Vagina (tissue), 2 donors: ENCODE measurements at regions not wholly inside any gene's neighbourhood (a gene's known extent, or its start where the extent isn't known, plus 50 kb on each side); places are given as distances from the start of the nearest gene placed in this dataset.

Source experiments
- DNase-seq, 2 donors: peaks; one replicate each; pipeline ENCODE4 v3.0.0-alpha.2; 2017; ENCODE audit errors: extremely low spot score in 2 of 2
- H3K27ac ChIP-seq: fragments of 200-600 bp; sonication (generic); one replicate; pipeline ENCODE4 v1.5.1; 2019
- H3K27me3 ChIP-seq: fragments of 200-600 bp; sonication (generic); one replicate; pipeline ENCODE4 v1.5.1; 2019
- H3K36me3 ChIP-seq, 2 donors: fragments of 200-600 bp; sonication (generic); one replicate each; pipeline ENCODE4 v1.5.1; 2017 to 2019
- H3K4me1 ChIP-seq: fragments of 200-600 bp; sonication (generic); one replicate; pipeline ENCODE4 v1.5.1; 2019
- H3K4me3 ChIP-seq, 2 donors: fragments of 200-600 bp; sonication (generic); 1 replicate in 1 of 2; 2 replicates in 1 of 2; pipeline ENCODE4 v1.5.1; 2016 to 2019
- H3K9me3 ChIP-seq: fragments of 200-600 bp; sonication (generic); one replicate; pipeline ENCODE4 v1.5.1; 2019
- POLR2A ChIP-seq, 2 donors: fragments of 450-650 bp; IDR thresholded peaks; one replicate each; pipeline ENCODE4 v1.6.1; 2017; ENCODE audit warnings: antibody characterized with exemption in 2 of 2, mild to moderate bottlenecking in 2 of 2, moderate library complexity in 2 of 2
- POLR2AphosphoS5 ChIP-seq, 2 donors: sonication (generic); formaldehyde crosslinking; IDR thresholded peaks; one replicate each; pipeline ENCODE4 v1.9.0; 2017; ENCODE audit warnings: antibody characterized with exemption in 2 of 2, mild to moderate bottlenecking in 2 of 2, low read depth in 1 of 2; ENCODE audit not compliant: insufficient read depth in 1 of 2
- intact Hi-C: fragments of 100-400 bp; cut with DNase I; formaldehyde crosslinking; loops from one replicate; pipeline ENCODE4 v1.15.1; 2023
- TF ChIP-seq, protein P1 (sequence below), 3 experiments: fragments of 450-650 bp in 2 of 3; fragments of 200-600 bp in 1 of 3; sonication (generic) in 1 of 3; IDR thresholded peaks; one replicate each; pipeline ENCODE4 v1.5.1; 2017 to 2019; ENCODE audit warnings: antibody characterized with exemption in 3 of 3, mild to moderate bottlenecking in 2 of 3, moderate library complexity in 2 of 3

DNA sequence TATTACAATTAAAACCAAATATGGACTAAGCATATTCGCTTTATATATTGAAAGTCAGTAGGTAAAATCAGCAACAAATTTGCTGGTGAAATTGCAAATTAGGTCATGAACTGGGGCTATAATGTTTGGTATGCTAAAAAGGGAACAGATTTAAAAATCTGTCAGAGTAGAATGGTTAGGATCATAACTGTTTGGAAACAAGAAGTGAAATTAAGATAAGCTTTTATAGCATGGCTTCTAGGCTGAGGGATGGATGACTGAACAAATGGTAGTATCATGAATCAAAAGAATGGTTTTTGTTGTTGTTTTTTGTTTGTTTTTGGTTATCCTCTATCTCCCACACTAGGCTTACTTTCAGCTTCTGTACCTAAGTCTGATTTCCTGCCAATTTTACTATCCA lies 1090.4 kb downstream of the PCDH9 start:
- no peaks in the 10 kb centered on the region for H3K27me3 ChIP-seq

DNA sequence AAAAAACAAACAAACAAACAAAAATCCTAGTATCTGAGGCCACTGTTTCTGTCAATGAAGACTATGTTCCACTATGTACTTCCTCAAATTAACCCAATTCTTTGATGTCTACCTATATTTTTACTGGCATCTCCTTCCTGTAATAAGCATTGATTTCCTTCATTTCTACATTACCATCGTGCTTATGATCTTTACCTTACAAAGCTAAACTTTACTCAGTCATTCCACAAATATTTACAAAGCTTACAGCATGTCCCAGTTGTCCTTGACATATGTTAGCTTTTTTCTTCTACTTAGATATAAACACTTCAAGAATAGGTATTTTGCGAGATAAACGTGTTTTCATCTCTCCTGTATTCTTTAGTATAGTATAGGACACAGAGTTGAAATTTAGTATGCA lies 1090.9 kb downstream of the PCDH9 start:
- DNase-seq: no peak
- Histone ChIP-seq H3K9me3 (no peaks in the 10 kb centered on the region), H3K27me3 (no peaks in the 10 kb centered on the region), H3K4me1 (no peaks in the 10 kb centered on the region), H3K36me3 (no peaks in the 10 kb centered on the region), H3K27ac (no peak overlapping the region), H3K4me3 (no peak overlapping the region)
- TF ChIP-seq POLR2A (IDR thresholded peaks at IDR 0.05): no peak
- TF ChIP-seq POLR2AphosphoS5 (IDR thresholded peaks at IDR 0.05; ENCODE audit: insufficient read depth in 1 of 2, low read depth in 1 of 2): no peak
- TF ChIP-seq, protein P1, sequence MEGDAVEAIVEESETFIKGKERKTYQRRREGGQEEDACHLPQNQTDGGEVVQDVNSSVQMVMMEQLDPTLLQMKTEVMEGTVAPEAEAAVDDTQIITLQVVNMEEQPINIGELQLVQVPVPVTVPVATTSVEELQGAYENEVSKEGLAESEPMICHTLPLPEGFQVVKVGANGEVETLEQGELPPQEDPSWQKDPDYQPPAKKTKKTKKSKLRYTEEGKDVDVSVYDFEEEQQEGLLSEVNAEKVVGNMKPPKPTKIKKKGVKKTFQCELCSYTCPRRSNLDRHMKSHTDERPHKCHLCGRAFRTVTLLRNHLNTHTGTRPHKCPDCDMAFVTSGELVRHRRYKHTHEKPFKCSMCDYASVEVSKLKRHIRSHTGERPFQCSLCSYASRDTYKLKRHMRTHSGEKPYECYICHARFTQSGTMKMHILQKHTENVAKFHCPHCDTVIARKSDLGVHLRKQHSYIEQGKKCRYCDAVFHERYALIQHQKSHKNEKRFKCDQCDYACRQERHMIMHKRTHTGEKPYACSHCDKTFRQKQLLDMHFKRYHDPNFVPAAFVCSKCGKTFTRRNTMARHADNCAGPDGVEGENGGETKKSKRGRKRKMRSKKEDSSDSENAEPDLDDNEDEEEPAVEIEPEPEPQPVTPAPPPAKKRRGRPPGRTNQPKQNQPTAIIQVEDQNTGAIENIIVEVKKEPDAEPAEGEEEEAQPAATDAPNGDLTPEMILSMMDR (IDR thresholded peaks at IDR 0.05): no peak
- intact Hi-C loops: no loop called here

More for the DNA sequence above, 1090.4 kb downstream of the PCDH9 start:
- H3K4me3 ChIP-seq: no peak overlapping the region
- no peak overlapping the region for H3K27ac ChIP-seq
- intact Hi-C loops: no loop called here
- H3K36me3 ChIP-seq: no peaks in the 10 kb centered on the region
- H3K4me1 ChIP-seq: no peaks in the 10 kb centered on the region
- no peak for DNase-seq
- TF ChIP-seq POLR2A (IDR thresholded peaks at IDR 0.05): no peak
- no peak for TF ChIP-seq POLR2AphosphoS5 (IDR thresholded peaks at IDR 0.05; ENCODE audit: insufficient read depth in 1 of 2, low read depth in 1 of 2)
- TF ChIP-seq, protein P1 (IDR thresholded peaks at IDR 0.05): no peak
- H3K9me3 ChIP-seq: no peaks in the 10 kb centered on the region

DNA sequence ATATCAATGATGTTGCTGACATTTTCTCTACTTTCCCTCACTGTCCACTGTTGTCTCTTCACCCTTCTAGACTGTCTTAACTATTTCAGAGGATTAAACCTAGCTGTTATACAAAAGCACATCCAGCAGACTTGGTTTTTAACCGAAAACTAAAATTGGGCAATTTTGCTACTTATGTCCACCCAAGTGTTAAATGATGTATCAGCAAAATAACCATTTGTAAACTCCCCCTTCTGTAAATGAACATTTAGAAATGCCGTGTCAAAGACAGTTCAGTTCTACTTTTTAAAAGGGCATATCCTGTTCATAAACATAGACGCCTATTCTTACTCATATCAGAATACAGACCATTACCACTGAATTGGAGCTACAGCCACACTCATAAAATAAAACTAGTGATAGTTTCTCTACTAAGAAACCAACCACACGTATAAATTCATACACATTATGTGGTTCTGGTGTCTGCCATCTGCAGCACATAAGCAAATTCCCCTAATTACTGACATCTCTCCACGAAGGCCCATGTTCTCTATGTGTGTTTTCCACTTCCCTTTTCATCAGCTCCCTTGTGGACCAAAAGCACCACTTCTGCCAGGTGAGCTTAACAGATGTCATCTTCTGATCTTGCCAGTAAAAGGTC lies 1091.8 kb downstream of the PCDH9 start:
- intact Hi-C loops: no loop called here
- Histone ChIP-seq H3K36me3 (no peaks in the 10 kb centered on the region), H3K4me1 (no peaks in the 10 kb centered on the region), H3K9me3 (no peaks in the 10 kb centered on the region), H3K4me3 (no peak overlapping the region), H3K27me3 (no peaks in the 10 kb centered on the region), H3K27ac (no peak overlapping the region)
- no peak for DNase-seq
- TF ChIP-seq POLR2A (IDR thresholded peaks at IDR 0.05) (no peak), POLR2AphosphoS5 (IDR thresholded peaks at IDR 0.05; ENCODE audit: insufficient read depth in 1 of 2, low read depth in 1 of 2) (no peak)
- TF ChIP-seq, protein P1 (IDR thresholded peaks at IDR 0.05): no peak

DNA sequence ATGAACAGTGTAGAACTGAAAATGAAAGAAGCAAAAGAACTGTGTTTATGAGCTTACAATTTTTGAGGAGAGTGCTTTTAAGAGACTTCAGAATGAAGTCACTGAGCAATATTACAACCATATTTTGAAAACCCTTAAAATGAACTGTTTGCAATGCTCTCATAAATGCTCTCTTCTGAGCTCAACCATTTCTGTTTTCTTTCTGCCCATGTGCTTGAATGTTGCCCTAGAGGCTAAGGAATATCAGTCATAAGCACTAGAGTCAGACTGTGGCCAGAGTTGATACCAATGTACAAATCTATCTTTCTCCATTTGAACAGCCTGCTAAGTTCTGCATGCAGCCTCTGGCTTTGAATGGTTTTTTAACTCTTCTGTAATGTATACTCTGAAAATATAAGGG lies 1092.8 kb downstream of the PCDH9 start:
- no peak overlapping the region for H3K27ac ChIP-seq
- H3K36me3 ChIP-seq: no peaks in the 10 kb centered on the region
- no peak for TF ChIP-seq POLR2AphosphoS5 (IDR thresholded peaks at IDR 0.05; ENCODE audit: insufficient read depth in 1 of 2, low read depth in 1 of 2)
- no peak for TF ChIP-seq POLR2A (IDR thresholded peaks at IDR 0.05)
- TF ChIP-seq, protein P1 (IDR thresholded peaks at IDR 0.05): no peak
- H3K27me3 ChIP-seq: no peaks in the 10 kb centered on the region
- intact Hi-C loops: no loop called here
- DNase-seq: no peak
- no peaks in the 10 kb centered on the region for H3K4me1 ChIP-seq
- no peak overlapping the region for H3K4me3 ChIP-seq
- H3K9me3 ChIP-seq: no peaks in the 10 kb centered on the region

DNA sequence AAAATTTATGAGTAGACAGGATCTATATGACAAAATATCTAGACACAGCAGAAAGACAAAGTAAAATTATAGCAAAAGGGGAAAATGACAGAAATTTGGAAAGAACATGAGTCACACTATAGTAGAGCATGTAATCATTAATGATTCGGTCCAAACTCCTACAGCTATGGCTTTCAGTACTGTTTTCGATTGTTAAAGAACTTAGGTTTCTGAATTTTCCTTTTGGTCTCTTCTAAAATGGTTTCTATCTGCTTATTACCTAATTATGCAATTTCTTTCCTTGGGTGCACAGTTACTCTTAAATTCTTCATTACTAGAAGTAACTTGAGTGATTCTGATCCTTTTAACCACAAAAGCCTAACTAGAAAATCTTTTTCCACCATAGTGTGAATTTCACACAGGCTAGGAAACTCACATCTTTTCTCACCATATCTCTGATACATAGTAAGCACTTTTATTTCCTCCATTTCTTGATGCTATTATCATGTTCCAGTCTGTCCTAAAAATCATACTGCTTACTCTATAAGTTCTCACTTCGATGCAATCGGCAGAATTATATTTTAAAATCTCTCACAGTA lies 1101.4 kb downstream of the PCDH9 start:
- no peak for DNase-seq
- Histone ChIP-seq H3K27ac (no peak overlapping the region), H3K27me3 (no peaks in the 10 kb centered on the region), H3K4me3 (no peak overlapping the region), H3K36me3 (no peaks in the 10 kb centered on the region), H3K4me1 (no peaks in the 10 kb centered on the region), H3K9me3 (no peaks in the 10 kb centered on the region)
- intact Hi-C loops: no loop called here
- TF ChIP-seq POLR2AphosphoS5 (IDR thresholded peaks at IDR 0.05; ENCODE audit: insufficient read depth in 1 of 2, low read depth in 1 of 2) (no peak), POLR2A (IDR thresholded peaks at IDR 0.05) (no peak)
- TF ChIP-seq, protein P1 (IDR thresholded peaks at IDR 0.05): no peak
